ENCODE measurements at regions not wholly inside any gene's neighbourhood (a gene's known extent, or its start where the extent isn't known, plus 50 kb on each side); places are given as distances from the start of the nearest gene placed in this dataset.

DNA sequence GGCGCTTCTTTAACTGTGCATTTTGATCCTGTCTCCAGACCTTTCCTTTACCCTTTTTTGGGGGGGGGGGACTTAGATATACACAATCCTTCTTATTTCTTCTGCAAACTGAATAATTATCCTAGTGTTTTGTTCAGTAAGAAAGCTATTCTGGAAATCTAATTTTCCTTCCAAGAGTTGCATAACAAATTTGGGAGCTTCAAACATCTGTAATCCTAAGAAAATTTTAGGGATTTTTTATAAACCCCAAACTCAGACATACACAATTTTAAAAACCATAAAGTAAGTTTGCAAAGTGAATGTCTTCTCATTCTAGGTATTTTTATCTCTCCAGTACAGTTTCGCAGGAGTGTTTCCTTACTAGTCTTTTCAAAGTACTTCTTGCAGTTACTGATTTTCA lies 182.7 kb upstream of the E2F7 start:
- Histone ChIP-seq H2AFZ (ENCODE audit: low read depth, low read length) (no peak overlapping the region), H3K9me3 (ENCODE audit: insufficient read depth, low read length) (no peaks in the 10 kb centered on the region), H3K79me2 (ENCODE audit: low read length) (no peaks in the 10 kb centered on the region), H3K9ac (ENCODE audit: low read length) (no peak overlapping the region), H3K4me3 (ENCODE audit: low read length) (no peak overlapping the region), H4K20me1 (ENCODE audit: insufficient read depth, low read length) (no peaks in the 10 kb centered on the region), H3K4me2 (ENCODE audit: low read length) (no peak overlapping the region), H3K4me1 (ENCODE audit: low read length) (no peaks in the 10 kb centered on the region), H3K27me3 (ENCODE audit: low read depth, low read length) (no peaks in the 10 kb centered on the region), H3K36me3 (replicated peaks; ENCODE audit: low read depth, low read length) (no peaks in the 10 kb centered on the region), H3K27ac (ENCODE audit: low read length) (no peak overlapping the region)
- TF ChIP-seq, protein P1, sequence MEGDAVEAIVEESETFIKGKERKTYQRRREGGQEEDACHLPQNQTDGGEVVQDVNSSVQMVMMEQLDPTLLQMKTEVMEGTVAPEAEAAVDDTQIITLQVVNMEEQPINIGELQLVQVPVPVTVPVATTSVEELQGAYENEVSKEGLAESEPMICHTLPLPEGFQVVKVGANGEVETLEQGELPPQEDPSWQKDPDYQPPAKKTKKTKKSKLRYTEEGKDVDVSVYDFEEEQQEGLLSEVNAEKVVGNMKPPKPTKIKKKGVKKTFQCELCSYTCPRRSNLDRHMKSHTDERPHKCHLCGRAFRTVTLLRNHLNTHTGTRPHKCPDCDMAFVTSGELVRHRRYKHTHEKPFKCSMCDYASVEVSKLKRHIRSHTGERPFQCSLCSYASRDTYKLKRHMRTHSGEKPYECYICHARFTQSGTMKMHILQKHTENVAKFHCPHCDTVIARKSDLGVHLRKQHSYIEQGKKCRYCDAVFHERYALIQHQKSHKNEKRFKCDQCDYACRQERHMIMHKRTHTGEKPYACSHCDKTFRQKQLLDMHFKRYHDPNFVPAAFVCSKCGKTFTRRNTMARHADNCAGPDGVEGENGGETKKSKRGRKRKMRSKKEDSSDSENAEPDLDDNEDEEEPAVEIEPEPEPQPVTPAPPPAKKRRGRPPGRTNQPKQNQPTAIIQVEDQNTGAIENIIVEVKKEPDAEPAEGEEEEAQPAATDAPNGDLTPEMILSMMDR (IDR thresholded peaks at IDR 0.05; ENCODE audit: low read depth, low read length): no peak
- no peak for TF ChIP-seq EZH2phosphoT487 (IDR thresholded peaks at IDR 0.05; ENCODE audit: low read depth)

DNA sequence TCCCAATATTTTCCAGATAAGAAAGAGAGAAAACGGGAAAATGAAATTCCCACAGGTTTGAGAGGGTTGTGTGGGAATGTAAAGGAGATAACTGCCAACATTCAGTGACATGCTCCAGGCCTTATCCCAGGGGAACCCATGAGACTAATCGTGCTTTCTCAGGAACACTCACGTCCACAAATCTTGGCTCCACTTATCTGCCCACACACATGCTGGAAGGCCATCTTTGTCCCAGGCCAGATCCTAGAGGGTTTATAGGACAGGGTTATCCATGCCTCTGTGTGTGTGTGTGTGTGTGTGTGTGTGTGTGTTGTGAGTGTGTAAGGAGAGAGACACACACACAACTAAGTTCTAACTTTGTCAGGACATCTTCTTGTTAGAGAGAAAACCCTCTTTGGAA lies 182.2 kb upstream of the E2F7 start:
- no peak overlapping the region for H3K4me3 ChIP-seq (ENCODE audit: low read length)

DNA sequence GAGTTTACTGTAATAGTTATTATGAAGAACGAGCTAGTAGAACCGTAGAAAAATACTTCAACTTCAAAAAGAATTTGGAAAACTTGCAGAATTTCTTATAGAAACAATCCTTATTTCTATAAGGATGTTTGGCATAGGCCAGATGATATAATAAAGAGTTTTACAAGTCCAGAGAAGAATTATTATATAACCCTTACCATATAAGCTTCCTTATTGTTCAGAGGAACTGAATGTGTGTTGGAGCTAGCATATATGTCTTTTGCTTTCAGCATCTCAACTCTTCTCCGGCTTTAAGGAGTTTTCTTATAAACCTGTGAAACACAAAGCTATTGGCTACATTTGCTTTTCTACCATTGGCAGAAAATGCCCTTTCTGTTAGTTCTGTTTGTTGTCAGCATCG lies 178.0 kb upstream of the E2F7 start:
- Histone ChIP-seq H3K79me2 (ENCODE audit: low read length) (no peaks in the 10 kb centered on the region), H2AFZ (ENCODE audit: low read depth, low read length) (no peak overlapping the region), H3K36me3 (replicated peaks; ENCODE audit: low read depth, low read length) (no peaks in the 10 kb centered on the region), H3K27ac (ENCODE audit: low read length) (no peak overlapping the region), H3K4me3 (ENCODE audit: low read length) (no peak overlapping the region), H3K9me3 (ENCODE audit: insufficient read depth, low read length) (no peaks in the 10 kb centered on the region), H3K27me3 (ENCODE audit: low read depth, low read length) (no peaks in the 10 kb centered on the region), H4K20me1 (ENCODE audit: insufficient read depth, low read length) (no peaks in the 10 kb centered on the region), H3K4me1 (ENCODE audit: low read length) (no peaks in the 10 kb centered on the region), H3K4me2 (ENCODE audit: low read length) (no peak overlapping the region), H3K9ac (ENCODE audit: low read length) (no peak overlapping the region)
- no peak for TF ChIP-seq EZH2phosphoT487 (IDR thresholded peaks at IDR 0.05; ENCODE audit: low read depth)
- TF ChIP-seq, protein P1 (IDR thresholded peaks at IDR 0.05; ENCODE audit: low read depth, low read length): no peak

More for the DNA sequence above, 182.2 kb upstream of the E2F7 start:
- no peak overlapping the region for H2AFZ ChIP-seq (ENCODE audit: low read depth, low read length)
- no peak for TF ChIP-seq EZH2phosphoT487 (IDR thresholded peaks at IDR 0.05; ENCODE audit: low read depth)
- TF ChIP-seq, protein P1 (IDR thresholded peaks at IDR 0.05; ENCODE audit: low read depth, low read length): no peak
- no peaks in the 10 kb centered on the region for H3K36me3 ChIP-seq (replicated peaks; ENCODE audit: low read depth, low read length)
- H3K9ac ChIP-seq (ENCODE audit: low read length): no peak overlapping the region
- H3K79me2 ChIP-seq (ENCODE audit: low read length): no peaks in the 10 kb centered on the region
- H3K27me3 ChIP-seq (ENCODE audit: low read depth, low read length): no peaks in the 10 kb centered on the region
- H3K4me2 ChIP-seq (ENCODE audit: low read length): no peak overlapping the region
- no peaks in the 10 kb centered on the region for H4K20me1 ChIP-seq (ENCODE audit: insufficient read depth, low read length)
- H3K9me3 ChIP-seq (ENCODE audit: insufficient read depth, low read length): no peaks in the 10 kb centered on the region
- no peak overlapping the region for H3K27ac ChIP-seq (ENCODE audit: low read length)
- H3K4me1 ChIP-seq (ENCODE audit: low read length): no peaks in the 10 kb centered on the region

DNA sequence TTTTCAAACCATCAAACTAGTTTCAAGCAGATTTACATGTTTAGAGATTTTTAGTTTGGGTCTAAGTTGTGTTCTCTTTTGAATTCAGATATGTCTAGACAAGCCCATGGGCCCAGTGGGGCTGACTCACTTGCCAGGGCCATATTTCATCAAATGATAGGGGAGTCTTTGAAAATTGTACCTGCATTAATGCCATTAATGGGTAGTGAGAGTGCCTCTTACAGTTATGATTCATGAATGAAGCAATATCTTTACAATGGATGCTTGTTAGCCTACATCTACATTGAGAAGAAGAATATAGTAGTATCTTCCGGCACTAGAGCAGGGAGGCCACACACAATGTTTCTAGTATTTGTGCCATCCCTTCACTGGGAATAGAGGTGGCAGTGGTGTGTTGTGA lies 174.2 kb upstream of the E2F7 start:
- Histone ChIP-seq H4K20me1 (ENCODE audit: insufficient read depth, low read length) (no peaks in the 10 kb centered on the region), H3K36me3 (replicated peaks; ENCODE audit: low read depth, low read length) (no peaks in the 10 kb centered on the region), H3K79me2 (ENCODE audit: low read length) (no peaks in the 10 kb centered on the region), H3K9me3 (ENCODE audit: insufficient read depth, low read length) (no peaks in the 10 kb centered on the region), H3K9ac (ENCODE audit: low read length) (no peak overlapping the region), H3K4me2 (ENCODE audit: low read length) (no peak overlapping the region), H2AFZ (ENCODE audit: low read depth, low read length) (no peak overlapping the region), H3K27me3 (ENCODE audit: low read depth, low read length) (no peaks in the 10 kb centered on the region), H3K4me3 (ENCODE audit: low read length) (no peak overlapping the region), H3K27ac (ENCODE audit: low read length) (no peak overlapping the region), H3K4me1 (ENCODE audit: low read length) (no peaks in the 10 kb centered on the region)
- TF ChIP-seq EZH2phosphoT487 (IDR thresholded peaks at IDR 0.05; ENCODE audit: low read depth): no peak
- TF ChIP-seq, protein P1 (IDR thresholded peaks at IDR 0.05; ENCODE audit: low read depth, low read length): no peak
